NCI-H345 treated with DMSO at 0.1 percent for 48 hours (cell line): ENCODE measurements at regions not wholly inside any gene's neighbourhood (a gene's known extent, or its start where the extent isn't known, plus 50 kb on each side); places are given as distances from the start of the nearest gene placed in this dataset.
"Not testable (repeated sequence)": the region's sequence is repeated elsewhere in the genome, so short reads cannot be mapped to it uniquely, and the experiment has no call there.

Experiments used
- DNase-seq: peaks from one replicate; lab custom pipeline; 2025; ENCODE audit not compliant: unreplicated experiment; lab: John Stamatoyannopoulos, UW

GRCh38 chr6:165173484-165173883 lies 135.9 kb downstream of the C6orf118 start:
- DNase-seq, result no peak

- DNase-seq, result no peak
These were observed 141.5 kb downstream of the C6orf118 start for GRCh38 chr6:165167861-165168260.

- no peak for DNase-seq
These were observed 142.1 kb downstream of the C6orf118 start for GRCh38 chr6:165167311-165167710.

- no peak for DNase-seq
These were observed 145.9 kb downstream of the C6orf118 start for GRCh38 chr6:165163519-165163918.

GRCh38 chr6:165159460-165159859 lies 149.9 kb downstream of the C6orf118 start:
- no peak for DNase-seq

- DNase-seq, result no peak
These were observed 162.9 kb downstream of the C6orf118 start for GRCh38 chr6:165146456-165146855.

- no peak for DNase-seq
These were observed 173.5 kb downstream of the C6orf118 start for GRCh38 chr6:165135889-165136288.

- no peak for DNase-seq
These were observed 180.3 kb downstream of the C6orf118 start for GRCh38 chr6:165129086-165129485.

- DNase-seq, result not testable (repeated sequence)
These were observed 181.7 kb downstream of the C6orf118 start for GRCh38 chr6:165127743-165128142.

GRCh38 chr6:165124681-165125080 lies 184.7 kb downstream of the C6orf118 start:
- DNase-seq, result not testable (repeated sequence)

GRCh38 chr6:165119231-165120020 lies 190.0 kb downstream of the C6orf118 start:
- no peak for DNase-seq

- DNase-seq, result no peak
These were observed 190.7 kb downstream of the C6orf118 start for GRCh38 chr6:165118736-165119135.

- no peak for DNase-seq
These were observed 191.6 kb downstream of the C6orf118 start for GRCh38 chr6:165117806-165118205.

GRCh38 chr6:165117121-165117520 lies 192.3 kb downstream of the C6orf118 start:
- DNase-seq, result no peak

- no peak for DNase-seq
These were observed 198.5 kb downstream of the C6orf118 start for GRCh38 chr6:165110860-165111259.

GRCh38 chr6:165109011-165109410 lies 200.4 kb downstream of the C6orf118 start:
- DNase-seq, result no peak

GRCh38 chr6:165106261-165106660 lies 203.1 kb downstream of the C6orf118 start:
- DNase-seq, result no peak

GRCh38 chr6:165098165-165098564 lies 211.2 kb downstream of the C6orf118 start:
- DNase-seq, result no peak

- DNase-seq, result no peak
These were observed 212.5 kb downstream of the C6orf118 start for GRCh38 chr6:165096868-165097267.

- no peak for DNase-seq
These were observed 213.2 kb downstream of the C6orf118 start for GRCh38 chr6:165096209-165096608.

- no peak for DNase-seq
These were observed 216.4 kb downstream of the C6orf118 start for GRCh38 chr6:165092881-165093595.

- DNase-seq, result no peak
These were observed 218.2 kb downstream of the C6orf118 start for GRCh38 chr6:165091121-165091785.
